ENCODE measurements at regions not wholly inside any gene's neighbourhood (a gene's known extent, or its start where the extent isn't known, plus 50 kb on each side); places are given as distances from the start of the nearest gene placed in this dataset.
A peak's percentile ranks its signal among the peaks of the same experiment; 100 is the strongest.

- ATAC-seq (no peak), FAIRE-seq (no peak), DNase-seq (no peak)
- H3K4me3 ChIP-seq, result no peak overlapping the region
- H3K4me1 ChIP-seq, result peaks cover 5 to 11% (median 10%) of the 10 kb centered on the region in 3 donors
- H3K27ac ChIP-seq, result no peak overlapping the region
- TF ChIP-seq, protein P1, sequence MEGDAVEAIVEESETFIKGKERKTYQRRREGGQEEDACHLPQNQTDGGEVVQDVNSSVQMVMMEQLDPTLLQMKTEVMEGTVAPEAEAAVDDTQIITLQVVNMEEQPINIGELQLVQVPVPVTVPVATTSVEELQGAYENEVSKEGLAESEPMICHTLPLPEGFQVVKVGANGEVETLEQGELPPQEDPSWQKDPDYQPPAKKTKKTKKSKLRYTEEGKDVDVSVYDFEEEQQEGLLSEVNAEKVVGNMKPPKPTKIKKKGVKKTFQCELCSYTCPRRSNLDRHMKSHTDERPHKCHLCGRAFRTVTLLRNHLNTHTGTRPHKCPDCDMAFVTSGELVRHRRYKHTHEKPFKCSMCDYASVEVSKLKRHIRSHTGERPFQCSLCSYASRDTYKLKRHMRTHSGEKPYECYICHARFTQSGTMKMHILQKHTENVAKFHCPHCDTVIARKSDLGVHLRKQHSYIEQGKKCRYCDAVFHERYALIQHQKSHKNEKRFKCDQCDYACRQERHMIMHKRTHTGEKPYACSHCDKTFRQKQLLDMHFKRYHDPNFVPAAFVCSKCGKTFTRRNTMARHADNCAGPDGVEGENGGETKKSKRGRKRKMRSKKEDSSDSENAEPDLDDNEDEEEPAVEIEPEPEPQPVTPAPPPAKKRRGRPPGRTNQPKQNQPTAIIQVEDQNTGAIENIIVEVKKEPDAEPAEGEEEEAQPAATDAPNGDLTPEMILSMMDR (IDR thresholded peaks at IDR 0.05), result no peak
- intact Hi-C loops (cut with DNase I), result no loop called here
- H3K9me3 ChIP-seq, result no peaks in the 10 kb centered on the region
- no peaks in the 10 kb centered on the region for H3K36me3 ChIP-seq
- no peaks in the 10 kb centered on the region for H3K27me3 ChIP-seq
- WGBS, 2 donors, result 87 to 88% methylated on average over 3 of the region's 3 CpGs
Measured at GRCh38 chr2:176725873-176726645, 456.8 kb downstream of the MTX2 start.

GRCh38 chr2:176727696-176728095 is 458.5 kb downstream of the MTX2 start:
- Histone ChIP-seq H3K36me3 (no peaks in the 10 kb centered on the region), H3K9me3 (no peaks in the 10 kb centered on the region), H3K27ac (no peak overlapping the region), H3K4me3 (no peak overlapping the region), H3K4me1 (peaks cover 5 to 12% (median 10%) of the 10 kb centered on the region in 3 donors), H3K27me3 (no peaks in the 10 kb centered on the region)
- DNase-seq (no peak), FAIRE-seq (no peak), ATAC-seq (no peak)
- TF ChIP-seq, protein P1 (IDR thresholded peaks at IDR 0.05), result no peak
- intact Hi-C loops (cut with DNase I), result no loop called here
- WGBS, 2 donors, result 95 to 96% methylated on average over 4 of the region's 4 CpGs

DNA sequence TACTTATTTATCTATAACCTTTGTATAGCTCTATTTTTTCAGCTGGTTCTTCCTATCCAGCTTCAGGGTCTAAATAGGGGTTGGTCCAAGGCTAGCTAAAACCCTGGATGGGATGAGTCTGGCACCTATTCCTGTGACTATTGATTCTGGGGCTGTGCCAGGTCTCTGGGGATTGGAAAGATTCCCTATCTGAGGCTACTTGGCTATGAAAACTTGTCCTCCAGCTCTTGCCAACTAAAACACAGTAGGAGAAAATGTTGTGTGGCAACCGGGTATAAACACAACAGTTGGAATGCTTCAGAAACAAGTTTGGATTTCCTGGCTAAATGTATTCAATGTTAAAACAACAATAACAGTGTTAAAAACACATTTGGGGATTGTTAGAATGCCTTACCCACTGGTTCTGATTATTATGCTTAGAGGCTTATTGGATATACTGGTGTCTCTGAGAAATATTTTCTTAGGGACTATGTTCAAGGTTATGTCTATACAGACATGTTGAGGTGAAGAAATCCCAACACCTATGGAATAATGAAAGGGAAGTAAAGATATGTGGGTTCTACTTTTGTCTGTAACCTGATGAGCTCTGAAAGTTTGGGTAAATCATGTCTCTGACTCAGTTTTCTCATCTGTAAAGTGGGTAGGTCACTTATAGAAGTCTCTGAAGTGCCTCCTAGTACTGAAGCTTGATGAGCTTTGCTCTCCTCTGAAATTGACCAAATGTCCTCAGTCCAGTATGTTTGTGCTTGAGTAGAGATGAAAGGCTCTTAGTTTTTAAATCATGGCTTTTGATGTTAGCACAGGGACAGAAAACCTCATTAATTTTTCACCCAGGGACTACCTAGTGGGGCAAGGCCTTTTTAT is 460.7 kb downstream of the MTX2 start:
- Histone ChIP-seq H3K4me3 (no peak overlapping the region), H3K36me3 (no peaks in the 10 kb centered on the region), H3K9me3 (no peaks in the 10 kb centered on the region), H3K27ac (peak overlapping the region in 3 of 4 donors; percentile 60 to 72 (median 62)), H3K27me3 (no peaks in the 10 kb centered on the region), H3K4me1 (peaks cover 5 to 12% (median 10%) of the 10 kb centered on the region in 3 donors)
- FAIRE-seq (peak; percentile 45), ATAC-seq (peak; percentile 92 to 96 (median 94)), DNase-seq (peak; percentile 68 to 89 (median 78))
- WGBS, 2 donors, result 6% methylated on average over 1 of the region's 1 CpG
- TF ChIP-seq, protein P1 (IDR thresholded peaks at IDR 0.05), result no peak
- intact Hi-C loops (cut with DNase I), result no loop called here

GRCh38 chr2:176732780-176733179 is 463.5 kb downstream of the MTX2 start:
- 68 to 82% methylated on average over 1 of the region's 1 CpG for WGBS, 2 donors
- Histone ChIP-seq H3K36me3 (no peaks in the 10 kb centered on the region), H3K9me3 (no peaks in the 10 kb centered on the region), H3K4me1 (peaks cover 5 to 12% (median 10%) of the 10 kb centered on the region in 3 donors), H3K27me3 (no peaks in the 10 kb centered on the region), H3K4me3 (no peak overlapping the region), H3K27ac (no peak overlapping the region)
- ATAC-seq, result no peak
- TF ChIP-seq, protein P1 (IDR thresholded peaks at IDR 0.05), result no peak
- intact Hi-C loops (cut with DNase I), result no loop called here
- no peak for FAIRE-seq
- no peak for DNase-seq

Measured in pancreas (tissue), 10 donors.